ENCODE measurements at regions not wholly inside any gene's neighbourhood (a gene's known extent, or its start where the extent isn't known, plus 50 kb on each side); places are given as distances from the start of the nearest gene placed in this dataset.

GRCh38 chr2:223487214-223487846 is 114.8 kb downstream of the SCG2 start:
- TF ChIP-seq, protein P1, sequence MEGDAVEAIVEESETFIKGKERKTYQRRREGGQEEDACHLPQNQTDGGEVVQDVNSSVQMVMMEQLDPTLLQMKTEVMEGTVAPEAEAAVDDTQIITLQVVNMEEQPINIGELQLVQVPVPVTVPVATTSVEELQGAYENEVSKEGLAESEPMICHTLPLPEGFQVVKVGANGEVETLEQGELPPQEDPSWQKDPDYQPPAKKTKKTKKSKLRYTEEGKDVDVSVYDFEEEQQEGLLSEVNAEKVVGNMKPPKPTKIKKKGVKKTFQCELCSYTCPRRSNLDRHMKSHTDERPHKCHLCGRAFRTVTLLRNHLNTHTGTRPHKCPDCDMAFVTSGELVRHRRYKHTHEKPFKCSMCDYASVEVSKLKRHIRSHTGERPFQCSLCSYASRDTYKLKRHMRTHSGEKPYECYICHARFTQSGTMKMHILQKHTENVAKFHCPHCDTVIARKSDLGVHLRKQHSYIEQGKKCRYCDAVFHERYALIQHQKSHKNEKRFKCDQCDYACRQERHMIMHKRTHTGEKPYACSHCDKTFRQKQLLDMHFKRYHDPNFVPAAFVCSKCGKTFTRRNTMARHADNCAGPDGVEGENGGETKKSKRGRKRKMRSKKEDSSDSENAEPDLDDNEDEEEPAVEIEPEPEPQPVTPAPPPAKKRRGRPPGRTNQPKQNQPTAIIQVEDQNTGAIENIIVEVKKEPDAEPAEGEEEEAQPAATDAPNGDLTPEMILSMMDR (IDR thresholded peaks at IDR 0.05), result no peak
- TF ChIP-seq SMC3 (IDR thresholded peaks at IDR 0.05), result no peak
- TF ChIP-seq ATOH8 (CRISPR knock-in tag; IDR thresholded peaks at IDR 0.05; ENCODE audit: low read depth), result no peak
- TF ChIP-seq CBX2 (IDR thresholded peaks at IDR 0.05; ENCODE audit: borderline replicate concordance, low read depth), result no peak
- TF ChIP-seq MAX (IDR thresholded peaks at IDR 0.05), result no peak
- no peak for TF ChIP-seq EP300 (IDR thresholded peaks at IDR 0.05)
- no peak for TF ChIP-seq HEYL (CRISPR knock-in tag; IDR thresholded peaks at IDR 0.05)
- no peak for TF ChIP-seq POLR2A (IDR thresholded peaks at IDR 0.05; ENCODE audit: low read length)
- TF ChIP-seq RAD21 (conservative IDR thresholded peaks at IDR 0.05 in 1 of 2, IDR thresholded peaks at IDR 0.05 in 1 of 2), result no peak
- TF ChIP-seq NR3C1 (IDR thresholded peaks at IDR 0.05), result no peak
- TF ChIP-seq POLR2AphosphoS2 (conservative IDR thresholded peaks at IDR 0.05; ENCODE audit: low read length), result no peak

Measured in A549 (cell line).